ENCODE measurements at regions not wholly inside any gene's neighbourhood (a gene's known extent, or its start where the extent isn't known, plus 50 kb on each side); places are given as distances from the start of the nearest gene placed in this dataset.
A peak's percentile ranks its signal among the peaks of the same experiment; 100 is the strongest.
"Not testable (repeated sequence)": the region's sequence is repeated elsewhere in the genome, so short reads cannot be mapped to it uniquely, and the experiment has no call there.

DNA sequence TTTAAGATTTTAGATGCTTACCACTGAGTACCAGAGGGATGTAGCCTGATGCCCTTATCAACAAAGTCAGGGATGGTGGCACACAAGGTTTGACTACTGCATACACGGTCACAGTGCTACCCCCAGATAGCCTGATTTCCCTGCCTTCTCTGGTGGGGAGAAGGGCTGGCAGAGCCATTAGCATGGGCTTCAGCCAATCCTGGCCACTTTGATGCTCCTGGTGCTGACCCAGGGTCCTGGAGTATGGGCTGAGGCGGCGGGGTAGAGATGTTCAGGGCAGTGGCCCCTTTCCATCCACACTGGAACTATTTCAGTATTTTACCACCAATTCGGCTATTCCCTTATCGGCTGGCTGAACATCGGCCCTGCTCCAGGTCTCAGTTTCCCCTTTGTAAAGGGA is 83.2 kb downstream of the POTEB3 start:
- DNase-seq (ENCODE audit: low read depth in 1 of 2, low spot score in 1 of 2) = not testable (repeated sequence)

DNA sequence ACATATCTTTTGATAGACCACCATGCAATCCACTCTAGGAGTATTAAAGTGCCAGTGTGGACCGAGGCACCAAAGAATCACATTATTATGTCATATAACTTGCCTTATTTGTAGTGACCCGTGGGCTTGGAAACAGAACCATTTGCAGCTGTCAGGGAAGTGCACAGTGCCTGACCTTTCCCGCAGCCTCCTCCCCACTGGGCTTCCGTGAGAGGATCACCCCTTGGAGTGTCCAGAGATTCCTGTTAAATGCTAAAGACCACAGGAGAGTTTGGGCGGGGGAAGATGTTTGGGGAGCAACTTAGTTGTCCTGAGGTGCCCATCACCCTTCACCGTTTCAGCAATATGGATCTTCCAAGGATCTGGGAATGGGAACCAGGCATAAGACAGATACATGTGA is 84.4 kb downstream of the POTEB3 start:
- DNase-seq (ENCODE audit: low read depth in 1 of 2, low spot score in 1 of 2) = not testable (repeated sequence)

DNA sequence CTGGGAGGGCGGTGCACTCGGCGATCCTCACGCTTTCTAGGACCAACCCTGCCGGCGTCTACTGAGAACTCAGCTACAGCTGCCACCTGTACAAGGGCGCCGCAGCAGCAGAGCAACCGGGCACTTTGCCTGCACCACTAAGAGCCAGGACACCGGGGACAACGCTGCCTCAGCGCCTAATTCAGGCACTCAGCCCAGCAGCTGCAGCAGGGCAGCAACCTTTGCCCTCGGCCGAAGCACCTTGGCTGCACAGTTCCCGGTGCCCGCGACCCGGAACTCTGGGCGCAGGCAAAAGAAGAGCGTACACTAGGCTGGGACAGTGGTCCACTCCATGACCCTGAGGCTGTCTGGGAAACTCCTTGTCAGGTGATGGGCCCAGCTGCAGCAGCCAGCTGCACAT is 85.7 kb downstream of the POTEB3 start:
- not testable (repeated sequence) for DNase-seq (ENCODE audit: low read depth in 1 of 2, low spot score in 1 of 2)

- not testable (repeated sequence) for DNase-seq (ENCODE audit: low read depth in 1 of 2, low spot score in 1 of 2)
These were observed 87.5 kb downstream of the POTEB3 start for GRCh38 chr15:21352670-21353318.

GRCh38 chr15:21344960-21345359 is 95.3 kb downstream of the POTEB3 start:
- DNase-seq (ENCODE audit: low read depth in 1 of 2, low spot score in 1 of 2) = not testable (repeated sequence)

- not testable (repeated sequence) for DNase-seq (ENCODE audit: low read depth in 1 of 2, low spot score in 1 of 2)
These were observed 95.8 kb downstream of the POTEB3 start for GRCh38 chr15:21344500-21344899.

GRCh38 chr15:21337028-21337427 is 103.3 kb downstream of the POTEB3 start:
- not testable (repeated sequence) for DNase-seq (ENCODE audit: low read depth in 1 of 2, low spot score in 1 of 2)

GRCh38 chr15:21324720-21325460 is 115.4 kb downstream of the POTEB3 start:
- peak in 1 of 2 donors; percentile 29 for DNase-seq (ENCODE audit: low read depth in 1 of 2, low spot score in 1 of 2)

DNA sequence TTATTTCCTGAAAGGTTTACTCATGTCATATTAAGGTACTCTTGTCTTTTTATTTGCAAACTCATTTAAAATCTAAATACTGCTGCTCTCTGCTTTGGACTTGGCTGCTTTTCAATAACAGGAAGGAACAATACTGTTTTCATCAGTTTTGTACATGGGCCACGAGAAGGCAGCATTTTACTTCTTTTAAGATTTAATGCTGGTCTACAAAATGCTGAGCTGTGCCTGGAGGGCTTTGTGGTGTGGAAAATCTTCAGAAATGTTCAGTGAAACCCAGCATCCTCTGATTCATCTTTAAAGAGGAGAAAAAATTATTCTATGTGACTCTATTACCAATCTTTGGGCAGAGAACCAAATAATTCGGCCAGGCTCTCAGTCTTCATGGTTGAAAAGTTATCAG is 155.9 kb downstream of the POTEB3 start:
- not testable (repeated sequence) for DNase-seq (ENCODE audit: low read depth in 1 of 2, low spot score in 1 of 2)

DNA sequence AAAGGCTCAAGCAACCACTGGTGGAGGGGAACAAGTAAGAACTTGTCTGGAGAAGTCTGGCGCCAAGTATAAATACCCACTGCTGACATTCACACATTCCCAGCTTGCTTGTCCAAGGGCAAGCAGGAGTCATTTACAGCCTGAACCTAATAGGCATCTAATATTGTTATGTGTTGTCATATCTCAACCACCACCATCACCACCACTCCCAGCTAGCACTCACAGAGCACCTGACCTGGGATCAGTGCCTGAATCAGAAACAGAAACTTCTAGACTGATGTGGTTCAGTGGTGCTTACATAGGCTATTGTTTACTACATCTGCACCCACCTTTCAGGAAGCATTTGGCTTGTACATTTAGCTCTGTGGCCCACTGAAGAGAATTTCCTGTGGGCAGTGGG is 157.1 kb downstream of the POTEB3 start:
- DNase-seq (ENCODE audit: low read depth in 1 of 2, low spot score in 1 of 2) = not testable (repeated sequence)

- not testable (repeated sequence) for DNase-seq (ENCODE audit: low read depth in 1 of 2, low spot score in 1 of 2)
These were observed 160.0 kb downstream of the POTEB3 start for GRCh38 chr15:21280272-21280671.

GRCh38 chr15:21272176-21272982 is 167.9 kb downstream of the POTEB3 start:
- DNase-seq (ENCODE audit: low read depth in 1 of 2, low spot score in 1 of 2) = not testable (repeated sequence)

GRCh38 chr15:21271566-21271965 is 168.7 kb downstream of the POTEB3 start:
- DNase-seq (ENCODE audit: low read depth in 1 of 2, low spot score in 1 of 2) = no peak

GRCh38 chr15:21270474-21270873 is 169.8 kb downstream of the POTEB3 start:
- no peak for DNase-seq (ENCODE audit: low read depth in 1 of 2, low spot score in 1 of 2)

DNA sequence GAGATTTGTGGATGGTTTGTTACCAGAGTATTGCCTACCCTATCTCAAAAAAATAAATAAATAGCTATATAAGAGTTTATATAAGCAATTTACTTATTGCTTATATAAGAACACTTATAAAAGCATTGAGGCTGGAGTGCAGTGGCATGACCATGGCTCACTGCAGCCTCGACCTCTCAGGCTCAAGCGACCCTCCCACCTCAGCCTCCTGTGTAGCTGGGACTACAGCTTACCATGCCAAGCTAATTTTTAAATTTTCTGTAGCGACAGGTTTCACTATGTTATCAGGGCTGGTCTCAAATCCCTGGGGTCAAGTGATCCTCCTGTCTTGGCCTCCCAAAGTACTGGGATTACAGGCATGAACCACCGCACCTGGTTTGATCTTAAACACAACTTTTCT is 170.6 kb downstream of the POTEB3 start:
- DNase-seq (ENCODE audit: low read depth in 1 of 2, low spot score in 1 of 2) = not testable (repeated sequence)

DNA sequence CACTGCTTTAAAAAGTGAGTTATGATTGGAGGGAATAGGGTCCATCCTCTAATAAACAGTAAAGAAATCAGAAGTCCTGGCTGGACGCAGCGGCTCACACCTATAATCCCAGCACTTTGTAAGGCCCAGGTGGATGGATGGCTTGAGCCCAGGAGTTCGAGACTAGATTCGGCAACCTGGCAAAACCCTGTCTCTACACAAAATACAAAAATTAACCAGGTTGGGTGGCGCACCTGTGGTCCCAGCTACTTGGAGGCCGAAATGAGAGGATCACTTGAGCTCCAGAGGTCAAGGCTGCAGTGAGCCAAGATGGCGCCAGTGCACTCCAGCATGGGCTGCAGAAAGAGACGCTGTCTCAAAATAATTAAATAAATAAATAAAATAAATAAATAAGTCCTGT is 171.2 kb downstream of the POTEB3 start:
- DNase-seq (ENCODE audit: low read depth in 1 of 2, low spot score in 1 of 2) = no peak

GRCh38 chr15:21268436-21268940 is 171.8 kb downstream of the POTEB3 start:
- DNase-seq (ENCODE audit: low read depth in 1 of 2, low spot score in 1 of 2) = no peak

DNA sequence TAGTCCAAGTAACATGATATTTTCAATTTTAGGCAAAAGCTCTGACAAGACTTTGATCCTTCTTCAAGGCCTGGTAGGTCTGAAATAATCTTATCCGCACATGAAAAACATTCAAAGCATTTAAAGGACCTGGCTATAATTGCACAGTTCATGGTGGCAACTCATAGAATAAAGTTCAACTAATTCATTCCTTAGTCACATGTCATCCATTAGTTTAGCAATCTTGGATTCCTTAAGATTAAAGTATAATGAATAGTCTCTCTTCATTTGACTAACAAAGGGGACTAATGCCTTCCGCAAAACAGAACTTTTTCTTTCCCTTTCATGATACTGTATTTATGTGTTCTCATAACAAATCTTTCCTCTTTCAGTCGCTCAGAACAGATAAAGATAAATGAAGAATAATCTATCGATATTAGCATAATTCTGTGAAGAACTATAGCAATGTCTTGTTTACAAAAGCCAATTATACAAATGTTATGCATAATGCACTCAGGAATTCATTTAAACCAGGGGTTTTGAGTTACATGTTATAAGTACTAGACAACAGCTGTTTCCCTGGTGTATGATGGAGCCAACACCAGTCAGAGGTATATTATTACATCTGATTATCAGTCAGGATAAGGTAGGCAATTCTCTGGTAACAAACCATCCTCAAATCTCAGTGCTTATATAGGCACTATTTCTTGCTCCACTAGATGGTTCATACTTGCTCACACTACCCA is 172.5 kb downstream of the POTEB3 start:
- DNase-seq (ENCODE audit: low read depth in 1 of 2, low spot score in 1 of 2) = no peak

DNA sequence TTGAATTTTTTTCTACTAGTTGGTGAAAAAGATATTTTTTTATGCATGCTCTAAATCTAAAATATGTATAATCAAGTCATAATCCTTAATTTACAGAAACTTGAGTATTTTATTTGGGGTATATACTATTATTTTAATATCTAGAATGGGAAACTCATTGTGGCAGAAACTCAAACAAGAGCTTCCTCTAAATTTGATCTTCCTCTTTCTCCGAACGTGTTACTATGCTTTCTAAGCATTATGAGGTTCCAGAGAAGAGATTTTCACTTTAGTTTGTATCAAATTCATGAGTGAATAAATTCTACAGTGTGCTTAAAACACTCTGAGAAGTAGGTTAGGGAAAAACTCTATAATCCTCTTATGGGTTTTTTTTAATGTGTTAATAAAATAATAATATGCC is 173.1 kb downstream of the POTEB3 start:
- no peak for DNase-seq (ENCODE audit: low read depth in 1 of 2, low spot score in 1 of 2)

DNA sequence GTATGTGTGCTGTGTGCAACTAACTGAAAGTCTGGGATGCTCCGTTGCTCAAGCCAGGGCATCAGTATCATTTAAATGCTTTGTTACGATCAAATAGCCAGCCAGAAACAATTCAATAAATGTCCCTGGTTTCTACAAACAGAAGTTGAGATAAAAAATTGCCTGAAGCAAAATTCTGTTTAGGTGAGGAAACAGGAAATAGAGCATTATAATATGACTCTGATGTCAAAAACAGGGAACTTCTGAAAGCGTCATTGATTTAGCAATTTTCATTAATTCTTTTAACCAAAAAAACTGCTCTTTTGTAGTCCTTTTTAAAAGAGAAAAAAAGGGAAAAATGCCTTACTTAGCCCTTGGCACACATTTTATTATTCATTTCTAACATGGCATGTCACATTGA is 174.7 kb downstream of the POTEB3 start:
- not testable (repeated sequence) for DNase-seq (ENCODE audit: low read depth in 1 of 2, low spot score in 1 of 2)

DNA sequence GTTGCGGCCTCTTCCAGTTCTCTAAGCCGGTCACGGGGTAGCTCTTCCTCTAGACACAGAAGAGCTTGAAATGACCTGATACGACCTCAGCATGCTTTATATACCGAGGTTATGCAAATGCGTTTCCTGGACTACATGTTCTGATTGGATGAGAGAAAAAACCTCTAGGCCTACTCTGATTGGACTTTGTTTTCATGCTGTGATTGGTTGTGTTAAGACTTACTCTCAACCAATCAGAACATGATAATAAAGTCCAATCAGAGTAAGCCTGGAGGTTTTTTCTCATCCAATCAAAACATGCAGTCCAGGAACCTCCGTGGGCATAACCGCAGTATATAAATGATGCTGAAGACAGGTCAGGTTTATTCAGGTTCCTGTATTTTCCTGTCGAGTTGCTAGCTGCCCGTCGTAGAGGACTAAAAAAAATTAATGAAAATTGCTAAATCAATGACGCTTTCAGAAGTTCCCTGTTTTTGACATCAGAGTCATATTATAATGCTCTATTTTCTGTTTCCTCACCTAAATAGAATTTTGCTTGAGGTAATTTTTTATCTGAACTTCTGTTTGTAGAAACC is 177.4 kb downstream of the POTEB3 start:
- DNase-seq (ENCODE audit: low read depth in 1 of 2, low spot score in 1 of 2) = no peak

Data from activated CD4-positive, alpha-beta T cell treated with anti-CD3 and anti-CD28 coated beads, Interleukin-2, amount 50 U/mL, for 24 hours (primary cell).